GM21515 (cell line): ENCODE measurements at regions not wholly inside any gene's neighbourhood (a gene's known extent, or its start where the extent isn't known, plus 50 kb on each side); places are given as distances from the start of the nearest gene placed in this dataset.

ENCODE experiments used
- ATAC-seq: cut with Tn5 transposase; IDR thresholded peaks from one replicate; pipeline ENCODE4 v1.9.1; 2021; ENCODE audit not compliant: unreplicated experiment

DNA sequence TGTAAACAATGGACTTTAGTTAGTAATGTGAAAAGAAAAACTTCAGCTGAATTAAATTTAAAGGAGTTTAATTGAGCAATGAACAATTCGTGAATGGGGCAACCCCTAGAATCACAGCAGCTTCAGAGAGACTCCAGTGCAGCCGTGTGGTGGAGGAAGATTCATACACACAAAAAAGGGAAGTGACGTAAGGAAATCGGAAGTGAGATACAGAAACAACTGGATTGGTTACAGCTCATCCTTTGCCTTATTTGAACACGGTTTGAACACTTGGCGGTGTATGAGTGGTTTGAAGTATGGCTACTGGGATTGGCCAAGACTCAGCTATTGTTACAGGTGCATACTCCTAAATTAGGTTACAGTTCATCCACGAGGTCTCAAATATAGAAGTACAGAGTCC is 460.4 kb upstream of the ASIC2 start:
- no peak for ATAC-seq

DNA sequence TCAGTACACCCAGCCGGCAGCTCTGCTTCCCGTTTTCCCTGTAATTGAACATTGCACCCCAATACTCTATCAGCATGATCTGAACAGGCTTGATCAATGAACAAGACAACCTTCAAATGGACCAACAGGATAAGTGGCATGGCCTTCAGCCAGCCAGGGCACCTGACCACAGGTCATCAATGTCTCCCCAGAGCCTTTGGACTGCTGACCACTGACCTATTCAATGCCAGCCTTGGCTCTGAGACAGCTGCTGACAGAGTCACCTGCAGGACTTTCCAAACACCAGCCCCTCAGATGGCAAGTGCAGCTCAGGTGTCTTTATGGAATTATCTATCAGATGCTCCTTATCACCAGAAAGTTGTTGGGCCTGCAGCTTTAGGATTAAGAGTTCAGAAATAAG is 462.9 kb upstream of the ASIC2 start:
- ATAC-seq: no peak

- no peak for ATAC-seq
These were observed 472.8 kb upstream of the ASIC2 start for GRCh38 chr17:33765871-33766270.

DNA sequence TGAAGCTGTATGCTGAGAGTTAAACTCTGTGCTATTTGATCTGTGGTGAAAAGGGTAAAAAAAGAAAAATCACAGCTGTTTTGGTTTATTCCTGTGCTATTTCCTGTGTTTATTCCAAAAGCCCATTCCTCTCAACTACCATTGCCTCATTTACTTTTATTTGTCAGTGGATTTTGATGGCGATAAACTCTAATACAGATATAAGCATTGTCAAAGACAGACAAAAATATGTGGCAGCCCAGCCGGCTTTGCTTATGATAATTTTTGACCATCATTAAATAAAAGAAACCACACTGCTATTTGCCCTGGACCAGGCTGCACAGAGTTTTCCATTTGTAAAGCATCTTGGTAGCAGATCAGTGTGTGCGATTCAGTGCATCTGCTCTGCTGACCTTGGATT is 473.6 kb upstream of the ASIC2 start:
- ATAC-seq: no peak

DNA sequence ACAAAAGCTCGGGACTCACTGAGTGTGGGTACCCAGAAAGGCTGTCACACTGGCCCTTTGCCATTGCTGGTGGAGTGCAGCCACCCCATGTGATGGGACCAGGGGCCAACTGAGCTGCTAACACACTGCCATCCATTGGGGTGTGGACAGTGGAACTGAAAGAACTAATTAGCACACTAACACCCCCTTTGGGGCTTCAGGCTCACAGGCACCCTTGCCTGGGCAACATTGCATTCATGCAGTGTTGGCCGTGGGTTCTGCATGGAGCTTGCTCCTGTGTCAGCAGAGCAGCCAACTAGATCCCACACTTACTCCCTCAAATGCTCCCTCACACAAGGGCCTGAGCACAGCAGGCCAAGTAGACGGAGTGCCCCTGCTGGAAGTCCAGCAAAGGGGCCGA is 476.0 kb upstream of the ASIC2 start:
- no peak for ATAC-seq

GRCh38 chr17:33776304-33776703 is 478.8 kb upstream of the CCL2 start:
- ATAC-seq: no peak

DNA sequence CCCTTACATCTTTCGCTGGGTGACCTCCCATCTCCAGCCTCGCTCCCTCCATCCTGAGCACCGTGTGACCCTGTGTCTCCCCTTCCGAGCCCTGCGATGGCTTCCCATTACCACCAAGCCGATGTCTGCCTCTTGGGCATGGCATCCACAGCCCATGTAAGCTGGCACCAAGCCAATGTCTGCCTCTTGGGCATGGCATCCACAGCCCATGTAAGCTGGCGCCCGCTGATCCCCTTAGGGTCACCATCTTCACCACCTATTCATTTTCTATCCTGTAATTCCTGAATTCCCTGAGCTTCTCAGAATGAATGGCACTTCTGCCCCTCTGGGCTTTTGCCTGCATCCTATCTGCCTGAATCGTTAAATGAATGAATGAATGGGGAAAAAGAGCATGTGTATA is 478.2 kb upstream of the CCL2 start:
- ATAC-seq: no peak

DNA sequence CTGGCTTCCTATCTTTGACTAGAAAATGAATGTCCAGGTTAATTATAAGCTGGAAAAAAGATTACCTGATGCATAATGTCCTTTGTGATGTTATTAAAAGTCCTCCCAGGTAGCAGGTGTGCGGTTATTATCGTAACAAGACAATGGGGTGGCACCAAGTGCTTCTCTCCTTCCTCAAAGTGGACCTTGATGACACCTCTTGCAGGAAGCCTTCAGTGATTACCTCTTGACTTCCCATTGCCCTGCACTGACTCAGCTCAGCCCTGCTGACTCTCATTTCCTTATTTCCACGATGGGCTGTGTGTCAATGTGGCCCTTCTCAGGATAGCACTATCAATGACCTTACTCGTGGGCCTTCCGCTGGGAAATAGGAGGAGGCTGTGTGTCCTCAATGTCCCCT is 477.4 kb upstream of the CCL2 start:
- no peak for ATAC-seq

DNA sequence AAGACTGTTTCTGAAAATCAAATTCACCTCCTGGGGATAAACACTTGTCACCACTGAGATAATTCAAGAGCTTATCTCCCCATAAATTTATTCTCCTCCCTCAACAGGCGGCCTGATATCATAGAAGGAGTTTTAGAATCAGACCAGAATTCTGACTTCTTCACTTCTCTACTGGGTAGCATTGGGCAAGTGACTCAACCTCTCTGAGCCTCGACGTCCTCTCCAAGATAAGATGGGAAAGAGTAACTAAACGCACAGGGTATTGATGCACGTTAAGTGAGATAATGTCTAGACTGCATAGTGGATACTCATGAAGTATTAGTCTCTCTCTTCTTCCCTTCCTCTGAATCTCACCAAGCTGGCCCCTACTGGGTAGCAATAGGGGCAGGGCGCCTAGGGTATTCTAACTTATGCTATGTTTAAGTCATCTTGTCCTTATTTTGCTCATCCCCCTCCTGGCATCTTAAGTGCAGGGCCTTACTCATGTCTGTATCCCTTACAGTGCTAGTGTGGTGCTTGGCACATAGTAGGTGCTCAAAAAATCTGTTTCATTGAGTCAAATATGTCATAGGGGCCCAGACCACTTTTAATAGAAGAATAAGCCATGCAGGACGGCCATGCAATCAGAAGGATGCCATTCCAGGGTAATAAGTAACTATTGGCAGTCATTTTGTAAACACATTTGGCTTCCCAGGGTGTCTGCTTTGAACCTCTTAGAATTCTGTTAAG is 476.4 kb upstream of the CCL2 start:
- ATAC-seq: no peak

- no peak for ATAC-seq
These were observed 475.9 kb upstream of the CCL2 start for GRCh38 chr17:33779234-33779591.

- ATAC-seq: no peak
These were observed 469.8 kb upstream of the CCL2 start for GRCh38 chr17:33785281-33785680.

DNA sequence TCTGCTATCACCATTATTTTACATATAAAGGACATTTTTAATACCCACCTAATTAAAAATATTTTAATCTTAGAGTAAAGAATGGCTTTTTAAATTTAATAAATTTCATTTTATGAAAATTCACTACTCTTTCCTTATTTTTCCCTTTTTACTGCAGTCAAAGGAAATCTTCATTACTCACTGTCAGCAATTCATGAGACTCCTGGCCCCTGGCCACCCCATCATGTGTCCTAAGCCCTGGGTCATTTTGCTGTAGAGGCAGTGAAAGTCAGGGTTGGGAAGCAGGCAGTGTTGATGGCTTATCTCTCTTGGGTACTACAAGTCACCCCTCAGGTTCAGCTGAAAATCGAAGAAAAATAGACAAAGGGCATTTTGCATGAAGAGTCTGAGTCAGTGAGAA is 468.6 kb upstream of the CCL2 start:
- ATAC-seq: no peak

- no peak for ATAC-seq
These were observed 465.4 kb upstream of the CCL2 start for GRCh38 chr17:33789658-33790057.

DNA sequence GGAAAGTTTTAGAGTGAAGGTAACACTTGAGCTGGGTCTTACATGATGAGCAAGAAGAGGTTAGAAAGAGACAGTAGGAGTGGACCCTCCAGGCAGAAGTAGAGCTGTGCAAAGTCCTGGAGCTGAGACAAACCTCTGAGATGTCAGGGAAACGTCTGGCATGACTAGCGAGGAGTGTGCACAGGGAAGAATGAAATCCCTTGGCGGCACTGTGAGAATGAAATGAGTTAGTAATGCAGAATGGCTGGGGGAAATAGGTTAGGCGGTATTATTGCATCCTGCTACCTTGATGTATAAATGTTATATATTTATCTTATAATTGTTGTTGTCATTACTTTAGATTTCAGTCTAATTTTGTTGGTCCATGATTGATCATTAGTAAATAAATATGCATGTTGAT is 457.9 kb upstream of the CCL2 start:
- no peak for ATAC-seq

- no peak for ATAC-seq
These were observed 456.8 kb upstream of the CCL2 start for GRCh38 chr17:33798308-33798707.

DNA sequence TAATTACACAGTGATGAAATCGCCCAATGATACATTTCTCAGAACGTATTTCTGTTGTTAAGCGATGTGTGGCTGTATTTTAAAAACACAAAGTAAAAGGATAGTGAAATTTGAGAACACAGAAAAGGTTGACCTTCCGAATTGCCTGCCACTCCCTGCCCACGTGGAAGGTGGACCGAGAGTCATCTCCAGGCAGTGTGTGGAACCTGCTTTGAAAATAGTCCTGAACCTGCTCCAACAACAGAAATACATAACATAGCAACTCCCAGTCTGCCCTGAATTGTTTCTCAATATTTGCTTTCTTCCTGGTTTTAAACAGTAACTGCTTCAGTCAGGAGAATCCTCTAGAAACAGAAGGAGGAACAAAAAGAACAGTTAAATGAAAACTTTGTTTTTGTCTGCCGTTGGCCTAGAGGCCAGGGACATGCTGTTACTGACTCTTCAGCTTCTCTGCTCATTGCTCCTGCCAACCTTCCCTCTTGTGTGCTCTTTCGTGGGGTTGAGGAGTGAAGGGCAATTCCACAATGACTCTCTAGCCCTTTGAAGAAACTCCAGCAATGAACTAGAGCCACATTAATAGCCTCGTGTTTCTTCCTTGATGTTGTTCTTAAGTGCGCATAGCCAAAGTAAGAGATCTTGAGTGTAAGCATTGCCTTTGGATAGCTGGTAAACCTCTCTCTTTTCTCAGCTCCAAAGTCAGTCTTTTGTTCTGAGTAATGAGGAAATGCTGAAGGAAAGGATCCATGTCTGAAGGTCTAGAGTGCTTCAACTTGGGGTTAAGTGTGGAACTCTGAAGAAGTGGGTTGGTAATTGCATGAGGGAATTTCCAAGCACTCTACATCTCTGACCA is 452.5 kb upstream of the CCL2 start:
- ATAC-seq: no peak

GRCh38 chr17:33803199-33803685 is 451.8 kb upstream of the CCL2 start:
- no peak for ATAC-seq

DNA sequence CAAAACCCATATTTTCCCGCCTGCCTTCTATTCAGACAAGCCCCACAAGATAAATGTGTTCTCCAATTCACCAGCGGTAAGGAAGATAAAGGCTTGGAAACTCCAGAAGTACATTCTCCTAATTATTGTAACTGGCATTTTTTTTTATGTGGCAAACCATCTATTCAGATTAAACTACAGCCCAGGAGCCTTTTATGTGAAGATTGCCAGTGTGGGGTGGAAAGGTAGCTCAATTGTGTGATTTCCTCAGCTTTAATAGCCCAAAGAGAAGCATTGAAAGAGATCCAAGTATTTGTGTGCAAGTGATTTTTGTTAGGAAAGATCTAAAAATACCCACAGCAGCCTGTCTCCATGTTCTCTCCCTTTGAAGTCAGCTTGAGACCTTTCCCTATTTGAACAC is 451.4 kb upstream of the CCL2 start:
- no peak for ATAC-seq

DNA sequence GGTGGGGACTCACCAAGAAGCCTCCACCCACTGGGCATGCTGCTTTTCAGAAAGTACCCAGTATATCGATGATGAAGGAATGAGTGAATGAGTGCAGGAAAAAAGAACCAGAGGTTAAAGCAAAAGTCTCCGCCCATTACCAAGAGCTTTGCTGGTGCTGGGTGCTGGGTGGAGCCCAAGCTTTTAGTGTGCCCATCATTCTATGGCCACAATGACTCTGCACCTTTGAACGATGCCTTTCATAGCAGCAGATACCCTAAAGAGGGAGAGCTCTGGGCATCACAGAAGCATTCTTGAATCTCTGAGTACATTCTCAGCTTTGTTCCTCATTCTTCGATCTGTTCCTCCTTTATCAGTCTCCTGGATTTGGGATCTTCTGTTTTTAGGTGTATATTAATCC is 450.7 kb upstream of the CCL2 start:
- ATAC-seq: no peak

DNA sequence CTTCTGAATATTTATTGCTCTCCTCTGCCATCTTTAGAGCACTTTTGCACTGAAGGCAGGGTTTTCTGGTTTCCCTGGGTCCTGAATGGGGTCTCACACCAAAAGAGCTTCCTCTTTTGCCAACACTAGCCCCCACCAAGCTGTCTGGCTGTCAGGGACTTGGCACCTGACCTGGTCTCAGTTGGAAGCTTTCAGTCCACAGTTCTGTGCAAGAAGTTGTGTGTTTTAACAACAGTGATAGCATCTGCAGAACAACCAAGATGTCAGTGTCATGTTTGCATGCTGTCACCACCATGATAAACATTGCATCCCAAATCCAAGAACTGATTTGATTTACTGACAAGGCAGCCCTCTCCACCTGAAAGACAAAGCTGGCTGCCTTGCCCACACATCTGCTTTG is 448.5 kb upstream of the CCL2 start:
- ATAC-seq: no peak

- no peak for ATAC-seq
These were observed 445.3 kb upstream of the CCL2 start for GRCh38 chr17:33809748-33810147.

- ATAC-seq: no peak
These were observed 443.9 kb upstream of the CCL2 start for GRCh38 chr17:33811004-33811760.
